Activated CD4-positive, alpha-beta T cell treated with anti-CD3 and anti-CD28 coated beads, Interleukin-2, amount 50 U/mL, for 1 hour (primary cell): ENCODE measurements at regions not wholly inside any gene's neighbourhood (a gene's known extent, or its start where the extent isn't known, plus 50 kb on each side); places are given as distances from the start of the nearest gene placed in this dataset.
"Not testable (repeated sequence)": the region's sequence is repeated elsewhere in the genome, so short reads cannot be mapped to it uniquely, and the experiment has no call there.

Experiments
- DNase-seq: peaks from one replicate; pipeline ENCODE4 v3.0.0-alpha.2; 2020

GRCh38 chr16:16887193-16887592, 508.3 kb downstream of the NPIPA7 start:
- no peak for DNase-seq

DNA sequence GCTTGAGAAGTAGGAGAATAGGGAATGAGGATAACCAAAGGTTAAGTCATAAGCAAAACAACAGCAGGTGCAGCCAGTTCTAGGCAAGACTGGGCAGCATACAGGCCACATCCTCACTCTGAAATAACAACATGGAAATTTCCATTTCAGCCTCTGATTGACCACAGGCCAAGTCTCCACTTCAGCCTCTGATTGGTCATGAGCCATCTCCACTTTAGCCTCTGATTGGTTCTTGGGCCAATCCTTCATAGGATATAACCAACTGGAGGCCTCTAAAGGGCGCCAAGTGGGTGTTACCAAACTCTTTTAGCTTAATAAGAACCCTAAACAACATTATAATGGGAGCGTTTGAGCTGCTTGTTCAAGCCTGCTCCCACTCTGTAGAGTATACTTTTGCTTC, 512.0 kb downstream of the NPIPA7 start:
- DNase-seq, result no peak

DNA sequence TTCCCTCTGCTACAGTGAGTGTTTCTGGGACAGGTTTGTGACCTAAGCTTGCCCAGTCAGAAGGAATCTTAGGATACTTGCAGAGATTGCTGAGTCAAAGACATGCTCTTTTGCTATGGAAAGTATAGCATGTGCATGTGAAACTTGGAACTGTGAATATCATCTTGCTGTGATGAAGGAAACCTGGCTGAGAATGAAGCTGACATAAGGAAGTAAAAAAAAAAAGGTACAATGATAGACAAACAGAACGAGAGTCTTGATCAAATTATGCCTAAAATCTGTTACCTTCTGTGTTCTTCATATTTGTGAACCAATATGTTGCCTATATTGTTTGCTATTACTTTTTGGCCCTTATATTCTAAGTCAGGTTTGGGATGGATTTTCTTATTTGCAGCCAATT, 525.7 kb downstream of the NPIPA7 start:
- no peak for DNase-seq

DNA sequence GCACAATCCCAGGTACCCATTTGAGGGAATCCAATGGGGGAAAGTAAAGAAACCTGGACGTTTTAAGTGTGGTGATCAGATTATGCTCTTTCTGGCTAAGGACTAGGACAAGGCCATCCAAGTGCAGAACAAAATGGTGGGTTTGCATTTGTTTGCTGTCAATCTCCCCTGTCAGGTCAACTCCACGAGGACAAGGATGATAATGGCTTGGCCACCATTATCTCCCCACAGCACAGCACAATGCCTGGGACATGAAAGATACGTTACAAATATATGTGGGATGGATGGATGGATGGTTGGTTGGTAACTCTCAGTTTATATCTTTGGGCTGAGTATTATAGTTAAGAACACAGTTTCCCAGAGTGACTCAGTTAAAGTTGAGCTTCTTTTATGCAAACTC, 526.9 kb downstream of the NPIPA7 start:
- no peak for DNase-seq

- no peak for DNase-seq
Measured at GRCh38 chr16:16907089-16907488, 528.1 kb downstream of the NPIPA7 start.

DNA sequence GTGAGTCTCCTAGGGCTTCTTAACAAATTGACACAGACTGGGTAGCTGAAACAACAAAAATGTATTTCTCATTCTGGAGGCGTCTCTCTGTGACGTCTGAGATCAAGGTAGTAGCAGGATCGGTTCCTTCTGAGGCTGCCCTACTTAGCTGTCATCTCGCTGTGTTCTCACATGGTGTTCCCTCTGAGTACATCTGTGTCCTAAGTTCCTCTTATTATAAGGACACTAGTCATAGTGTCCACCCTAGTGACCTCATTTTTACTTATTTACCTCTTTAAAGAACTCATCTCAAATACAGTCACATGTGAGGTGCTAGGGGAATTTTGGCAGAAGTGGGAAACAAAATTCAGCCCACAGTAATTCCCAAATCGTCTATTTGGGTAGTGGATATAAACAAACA, 529.1 kb downstream of the NPIPA7 start:
- no peak for DNase-seq

- no peak for DNase-seq
Measured at GRCh38 chr16:16909126-16909525, 530.2 kb downstream of the NPIPA7 start.

- DNase-seq, result no peak
Measured at GRCh38 chr16:16910666-16911065, 531.7 kb downstream of the NPIPA7 start.

GRCh38 chr16:16915771-16916170, 536.8 kb downstream of the NPIPA7 start:
- no peak for DNase-seq

DNA sequence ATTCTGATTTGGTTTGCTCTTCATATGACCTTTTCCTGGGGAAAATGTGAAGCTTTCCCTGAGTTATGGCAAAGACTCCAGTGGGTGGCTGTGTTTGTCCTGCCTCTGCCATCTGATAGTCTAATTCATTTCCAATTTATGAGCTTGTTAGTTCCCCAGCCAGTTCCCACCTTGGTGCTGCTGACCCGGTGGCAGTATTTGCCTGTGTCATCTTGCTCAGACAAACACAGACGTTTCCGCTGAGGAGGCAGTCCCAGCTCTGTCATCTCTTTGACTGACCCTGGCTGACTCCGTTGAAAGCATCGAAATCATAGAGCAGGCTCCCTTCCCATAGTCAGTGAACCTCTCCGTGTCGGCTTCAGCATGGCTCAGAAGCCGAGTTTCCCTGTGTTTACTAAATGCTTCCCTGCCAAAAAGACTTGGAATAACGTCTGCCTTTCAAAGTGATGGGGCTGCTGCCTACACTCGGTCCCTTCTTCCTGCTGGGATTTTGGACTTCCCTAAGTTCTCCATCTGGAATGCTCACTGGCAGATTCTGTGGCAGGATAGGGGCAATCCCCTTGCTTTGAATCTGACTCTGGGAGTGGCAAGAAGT, 538.3 kb downstream of the NPIPA7 start:
- DNase-seq, result no peak

DNA sequence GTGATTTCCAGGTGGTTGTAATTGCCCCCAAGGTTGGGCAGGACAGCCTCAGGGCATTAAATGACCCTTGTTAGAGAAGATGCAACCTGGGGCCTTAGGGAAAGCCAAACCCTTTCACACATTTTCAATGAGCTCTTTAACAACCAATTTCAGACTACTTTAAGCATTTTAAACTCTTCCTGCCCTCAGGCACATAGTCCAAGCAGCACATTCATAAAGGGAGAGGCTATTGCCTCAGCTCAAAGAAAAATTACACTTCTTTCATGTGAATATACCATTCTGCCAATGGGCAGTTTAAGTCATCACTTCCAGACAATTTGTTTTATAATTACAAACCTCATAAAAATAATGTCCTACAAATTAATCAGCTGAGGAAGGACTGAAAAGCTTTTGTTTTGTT, 544.5 kb downstream of the NPIPA7 start:
- no peak for DNase-seq

DNA sequence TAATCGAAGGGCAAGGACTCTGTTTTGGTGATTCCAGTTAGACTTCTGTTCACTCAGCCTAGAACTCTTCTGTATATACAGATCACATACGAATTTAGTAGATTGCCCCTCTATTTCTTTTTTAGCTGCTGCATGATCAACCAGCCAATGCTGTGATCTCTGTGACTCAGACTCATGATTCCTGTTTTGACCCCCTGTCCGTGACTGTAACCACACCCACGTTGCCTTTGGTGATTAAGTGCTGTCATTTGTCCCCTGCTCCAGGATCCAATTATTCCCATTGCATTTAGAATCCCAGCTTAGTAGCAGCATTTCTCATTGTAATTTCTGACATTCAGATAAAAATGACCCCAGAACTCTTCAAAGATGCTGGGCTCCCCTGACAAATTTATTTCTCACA, 545.7 kb downstream of the NPIPA7 start:
- no peak for DNase-seq

GRCh38 chr16:16925432-16925831, 545.3 kb downstream of the XYLT1 start:
- no peak for DNase-seq

DNA sequence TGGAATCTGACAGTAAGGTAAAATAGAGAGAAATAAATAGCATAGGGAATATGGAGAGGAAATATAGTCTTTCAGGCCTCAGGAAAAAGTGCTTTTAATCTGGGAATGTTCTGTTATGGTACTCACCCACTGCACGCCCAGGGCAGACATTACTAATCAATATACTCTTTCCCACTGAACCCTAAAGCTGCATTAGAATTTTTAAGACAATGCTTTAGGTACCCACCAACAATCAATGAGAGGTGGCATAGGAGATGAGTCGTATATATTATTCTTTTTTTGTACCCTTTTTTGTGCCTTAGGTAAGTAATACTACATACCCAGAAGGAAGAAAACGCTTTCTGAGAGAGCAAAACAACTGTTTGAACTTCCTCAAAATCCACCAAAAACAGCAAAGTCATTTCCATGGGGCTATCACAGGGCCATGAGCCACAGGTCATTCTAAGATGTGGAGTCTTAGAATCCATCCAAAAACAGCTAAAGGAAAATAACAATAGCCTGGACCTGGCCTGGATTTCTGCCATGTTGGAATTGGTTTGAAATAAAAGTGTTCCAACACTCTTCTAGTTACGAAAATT, 542.1 kb downstream of the XYLT1 start:
- DNase-seq, result no peak

GRCh38 chr16:16930309-16931000, 540.3 kb downstream of the XYLT1 start:
- no peak for DNase-seq

DNA sequence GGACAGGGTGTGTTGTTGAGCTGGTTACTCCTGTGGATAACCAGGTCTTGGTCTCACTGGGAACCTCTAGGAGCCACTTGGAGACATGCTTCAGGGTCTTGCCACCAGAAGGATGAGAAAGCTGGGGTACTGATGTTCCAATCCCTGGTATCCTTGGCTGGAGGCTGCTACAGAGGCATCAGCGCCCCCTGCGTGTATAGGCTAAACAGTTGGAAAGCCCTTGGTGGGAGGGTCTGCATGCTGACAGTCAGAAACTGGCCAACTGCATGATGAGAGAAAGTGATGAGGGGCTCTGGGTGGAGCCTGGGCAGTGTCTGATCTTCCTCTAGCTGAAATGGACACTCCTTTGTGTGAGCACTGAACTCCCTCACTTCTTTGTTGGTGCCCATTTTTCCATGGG, 536.9 kb downstream of the XYLT1 start:
- DNase-seq, result no peak

- no peak for DNase-seq
Measured at GRCh38 chr16:16934660-16935059, 536.1 kb downstream of the XYLT1 start.

DNA sequence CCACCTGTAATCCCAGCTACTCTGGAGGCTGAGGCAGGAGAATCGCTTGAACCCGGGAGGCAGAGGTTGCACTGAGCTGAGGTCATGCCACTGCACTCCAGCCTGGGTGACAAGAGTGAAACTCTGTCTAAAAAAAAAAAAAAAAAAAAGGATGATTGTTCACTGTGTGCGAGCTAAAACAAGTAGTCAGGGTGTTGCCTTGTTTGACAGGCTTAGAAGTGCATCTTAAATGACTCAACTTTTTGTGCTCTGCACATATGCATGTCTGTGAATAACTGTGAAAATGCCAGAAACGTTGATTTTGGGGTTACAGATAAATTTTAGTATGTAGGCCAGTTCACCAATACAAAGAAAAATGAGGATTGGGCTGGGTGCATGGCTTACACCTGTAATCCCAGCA, 534.9 kb downstream of the XYLT1 start:
- not testable (repeated sequence) for DNase-seq

- no peak for DNase-seq
Measured at GRCh38 chr16:16937576-16937975, 533.2 kb downstream of the XYLT1 start.

GRCh38 chr16:16938009-16938408, 532.8 kb downstream of the XYLT1 start:
- no peak for DNase-seq

DNA sequence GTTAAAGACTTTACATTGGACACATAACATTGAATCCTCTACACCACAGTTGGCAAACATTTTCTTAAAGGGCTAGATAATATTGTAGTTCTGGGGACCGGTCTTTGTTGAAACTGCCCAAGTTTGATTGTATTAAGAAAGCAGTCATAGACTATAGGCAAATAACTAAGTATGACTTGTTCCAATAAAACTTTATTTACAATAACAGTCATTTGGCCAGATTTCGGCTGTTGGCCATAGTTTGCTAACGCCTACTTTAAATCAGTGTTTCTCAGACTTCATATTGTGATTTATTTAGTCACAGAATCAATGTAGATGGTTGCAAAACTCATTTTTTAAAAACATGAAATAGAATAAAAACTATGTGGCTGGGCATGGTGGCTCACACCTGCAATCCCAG, 531.8 kb downstream of the XYLT1 start:
- no peak for DNase-seq

DNA sequence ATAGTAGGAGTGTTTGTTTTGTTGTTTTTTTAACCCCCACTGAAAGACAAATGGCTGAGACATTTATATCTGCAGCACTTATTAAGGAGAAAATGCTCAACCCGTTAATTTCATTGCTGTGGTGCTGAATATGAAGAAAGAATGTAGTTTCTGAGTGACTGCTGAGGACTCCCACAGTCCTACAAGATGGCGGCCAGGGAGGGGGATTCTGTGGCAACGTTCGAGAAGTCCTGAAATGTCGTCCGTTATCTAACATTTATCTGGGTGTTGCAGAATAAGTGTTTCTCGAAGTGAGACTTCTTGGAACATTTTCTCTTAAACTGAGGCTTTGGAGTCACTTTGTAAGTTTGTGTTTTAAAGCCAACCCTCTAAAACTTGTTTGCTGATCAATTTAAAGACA, 530.4 kb downstream of the XYLT1 start:
- no peak for DNase-seq

DNA sequence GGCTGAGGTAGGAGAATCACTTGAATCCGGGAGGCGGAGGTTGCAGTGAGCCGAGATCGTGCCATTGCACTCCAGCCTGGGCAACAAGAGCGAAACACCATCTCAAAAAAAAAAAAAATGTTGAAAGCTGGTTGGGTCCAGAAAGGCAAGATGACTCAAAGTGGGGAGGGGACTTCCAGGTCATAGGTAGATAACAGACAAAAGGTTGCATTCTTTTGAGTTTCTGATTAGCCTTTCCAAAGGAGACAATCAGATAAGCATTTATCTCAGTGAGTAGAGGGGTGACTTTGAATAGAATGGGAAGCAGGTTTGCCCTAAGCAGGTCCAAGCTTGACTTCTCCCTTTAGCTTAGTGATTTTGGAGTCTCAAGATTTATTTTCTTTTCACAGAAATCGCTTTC, 527.9 kb downstream of the XYLT1 start:
- DNase-seq, result not testable (repeated sequence)

GRCh38 chr16:16945207-16945606, 525.6 kb downstream of the XYLT1 start:
- no peak for DNase-seq

DNA sequence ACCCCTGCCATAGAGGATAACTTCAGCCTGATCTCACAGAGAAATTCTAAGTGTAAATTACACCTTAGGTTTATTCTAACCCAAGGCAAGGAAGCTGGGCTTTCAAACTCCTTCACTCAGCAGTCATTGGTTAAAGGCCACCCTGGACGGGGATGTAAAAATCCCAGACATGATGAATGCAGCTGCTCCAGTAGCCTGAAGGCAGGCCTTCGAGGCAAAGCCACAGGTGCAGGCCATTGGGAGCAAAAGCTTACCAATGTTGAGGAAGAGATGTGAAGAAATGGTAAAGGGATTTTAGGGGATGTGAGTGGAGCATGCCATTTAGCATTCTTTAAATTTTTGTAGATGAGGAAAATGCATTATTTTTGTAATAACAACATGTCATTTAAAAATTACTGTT, 514.4 kb downstream of the XYLT1 start:
- DNase-seq, result no peak
